ENCODE measurements at regions not wholly inside any gene's neighbourhood (a gene's known extent, or its start where the extent isn't known, plus 50 kb on each side); places are given as distances from the start of the nearest gene placed in this dataset.

DNA sequence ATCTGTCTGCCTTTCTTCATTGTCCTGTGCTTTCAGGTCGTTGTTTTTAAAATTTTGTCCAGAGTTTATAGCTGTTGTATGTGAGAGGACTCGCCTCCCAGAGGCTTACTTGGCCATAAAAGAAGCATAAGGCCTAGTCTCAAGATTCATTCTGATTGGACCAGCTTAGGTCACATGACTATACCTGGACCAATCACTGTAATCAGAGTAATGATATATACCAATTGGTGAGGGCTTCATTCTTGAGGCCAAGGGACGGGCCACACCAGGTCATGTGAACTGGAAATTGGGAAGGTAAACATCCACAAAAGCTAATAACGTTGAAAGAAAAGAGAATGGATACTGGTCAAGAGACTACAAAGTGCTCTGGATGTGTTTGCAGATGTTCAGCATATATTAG lies 141.4 kb upstream of the SULF2 start:
- TF ChIP-seq POLR2A (IDR thresholded peaks at IDR 0.05; ENCODE audit: low read depth) = no peak
- TF ChIP-seq POLR2AphosphoS5 (IDR thresholded peaks at IDR 0.05) = no peak
- TF ChIP-seq, protein P1, sequence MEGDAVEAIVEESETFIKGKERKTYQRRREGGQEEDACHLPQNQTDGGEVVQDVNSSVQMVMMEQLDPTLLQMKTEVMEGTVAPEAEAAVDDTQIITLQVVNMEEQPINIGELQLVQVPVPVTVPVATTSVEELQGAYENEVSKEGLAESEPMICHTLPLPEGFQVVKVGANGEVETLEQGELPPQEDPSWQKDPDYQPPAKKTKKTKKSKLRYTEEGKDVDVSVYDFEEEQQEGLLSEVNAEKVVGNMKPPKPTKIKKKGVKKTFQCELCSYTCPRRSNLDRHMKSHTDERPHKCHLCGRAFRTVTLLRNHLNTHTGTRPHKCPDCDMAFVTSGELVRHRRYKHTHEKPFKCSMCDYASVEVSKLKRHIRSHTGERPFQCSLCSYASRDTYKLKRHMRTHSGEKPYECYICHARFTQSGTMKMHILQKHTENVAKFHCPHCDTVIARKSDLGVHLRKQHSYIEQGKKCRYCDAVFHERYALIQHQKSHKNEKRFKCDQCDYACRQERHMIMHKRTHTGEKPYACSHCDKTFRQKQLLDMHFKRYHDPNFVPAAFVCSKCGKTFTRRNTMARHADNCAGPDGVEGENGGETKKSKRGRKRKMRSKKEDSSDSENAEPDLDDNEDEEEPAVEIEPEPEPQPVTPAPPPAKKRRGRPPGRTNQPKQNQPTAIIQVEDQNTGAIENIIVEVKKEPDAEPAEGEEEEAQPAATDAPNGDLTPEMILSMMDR (IDR thresholded peaks at IDR 0.05) = no peak
- no peak for TF ChIP-seq EP300 (IDR thresholded peaks at IDR 0.05)
